Stimulated activated CD4-positive, alpha-beta T cell treated with anti-CD3 and anti-CD28 coated beads, Interleukin-1b, Interleukin-23, amount 100 ng/mL, for 1 hour (primary cell): ENCODE measurements at regions not wholly inside any gene's neighbourhood (a gene's known extent, or its start where the extent isn't known, plus 50 kb on each side); places are given as distances from the start of the nearest gene placed in this dataset.

Experiments used
- DNase-seq, 2 donors: peaks; one replicate each; pipeline ENCODE4 v3.0.0-alpha.2; 2020; ENCODE audit warnings: low read depth in 2 of 2

GRCh38 chr7:22676385-22676784 lies 50.6 kb upstream of the IL6 start:
- DNase-seq = no peak

DNA sequence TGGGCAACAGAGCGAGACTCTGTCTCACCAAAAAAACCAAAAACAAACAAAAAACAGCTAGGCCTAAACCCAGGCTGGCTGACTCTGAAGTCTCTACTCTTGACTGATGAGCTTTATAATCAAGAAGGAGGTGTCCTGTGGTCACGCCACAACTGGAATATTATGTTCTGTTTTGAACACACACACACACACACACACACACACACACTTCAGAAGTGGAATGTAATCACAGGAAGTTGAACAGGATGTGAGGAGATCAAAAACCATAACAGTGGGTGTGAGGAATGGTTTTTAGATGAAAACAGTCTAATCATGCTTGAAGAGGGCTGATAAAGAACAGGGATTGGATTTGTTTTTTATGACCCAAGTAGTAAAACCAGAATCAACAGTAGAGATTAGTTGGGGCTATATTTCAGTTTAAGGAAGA lies 51.1 kb upstream of the IL6 start:
- DNase-seq = no peak

DNA sequence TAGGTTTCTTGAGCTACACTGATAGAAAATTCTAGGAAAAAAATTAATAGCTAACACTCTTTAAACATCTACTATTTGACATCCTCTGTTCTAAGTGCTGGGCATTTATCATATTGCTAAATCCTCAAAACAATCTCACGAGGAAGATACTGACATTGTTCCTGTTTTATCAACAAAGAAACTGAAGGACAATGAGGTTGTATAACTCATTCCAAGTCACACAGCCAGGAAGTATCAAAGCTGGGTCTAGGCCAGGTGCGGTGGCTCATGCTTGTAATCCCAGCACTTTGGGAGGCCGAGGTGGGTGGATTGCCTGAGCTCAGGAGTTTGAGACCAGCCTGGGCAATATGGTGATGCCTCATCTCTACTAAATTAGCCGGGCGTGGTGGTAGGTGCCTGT lies 51.6 kb upstream of the IL6 start:
- no peak for DNase-seq

- DNase-seq = no peak
Observed at GRCh38 chr7:22672846-22673680, 53.9 kb upstream of the IL6 start.

GRCh38 chr7:22671177-22671879 lies 55.7 kb upstream of the IL6 start:
- no peak for DNase-seq

DNA sequence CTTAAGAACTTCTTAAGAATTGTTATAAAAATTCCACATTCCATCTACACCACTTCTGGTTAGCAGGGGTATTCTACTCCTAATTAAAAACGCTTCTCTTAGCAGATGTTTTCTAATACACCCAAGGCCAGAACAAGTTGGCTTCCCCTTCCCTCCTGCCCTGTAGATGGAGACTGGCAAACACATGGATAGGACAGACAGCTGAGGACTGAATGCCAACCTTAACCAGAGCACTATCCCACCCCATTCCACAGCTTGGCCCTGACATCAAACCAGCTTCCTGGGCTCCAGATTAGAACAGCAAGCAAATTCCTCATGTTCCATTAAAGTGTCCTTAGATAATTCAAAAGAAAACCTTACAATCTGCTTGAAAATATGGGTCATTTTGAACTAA lies 56.6 kb upstream of the IL6 start:
- DNase-seq = no peak

GRCh38 chr7:22669692-22670421 lies 57.1 kb upstream of the IL6 start:
- no peak for DNase-seq

GRCh38 chr7:22668971-22669401 lies 58.0 kb upstream of the IL6 start:
- DNase-seq = no peak

DNA sequence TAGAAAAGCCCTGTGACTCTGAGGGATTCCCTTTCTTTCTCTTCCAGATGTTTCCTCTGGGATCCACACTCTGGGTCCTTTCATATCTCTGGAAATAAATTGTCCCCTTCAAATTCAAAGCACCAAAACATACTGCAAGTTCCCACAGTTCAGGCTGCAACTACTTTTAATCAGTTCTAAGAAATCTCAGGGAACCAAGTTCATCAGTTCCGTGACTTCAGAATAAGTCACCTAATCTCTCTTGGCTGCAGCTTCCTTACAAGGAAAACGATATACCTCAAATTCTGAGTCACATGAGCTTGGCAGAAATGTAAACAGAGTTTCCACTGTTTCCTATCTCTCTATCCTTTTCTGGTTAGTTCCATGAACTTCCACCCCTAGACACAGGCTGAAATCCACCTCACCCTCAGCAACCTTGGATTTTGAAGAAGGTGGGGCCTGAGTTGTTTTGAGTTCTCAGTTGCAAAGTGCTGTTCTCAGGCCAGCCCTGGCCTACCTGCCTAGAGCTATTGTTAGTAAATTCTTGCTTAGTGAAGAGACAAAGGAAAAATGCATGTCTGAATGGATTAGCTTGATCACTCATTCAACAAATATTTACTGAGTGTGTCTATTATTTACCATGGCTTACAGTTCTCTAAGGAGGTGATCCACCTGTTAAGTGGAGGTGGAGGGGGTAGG lies 59.3 kb upstream of the IL6 start:
- no peak for DNase-seq

DNA sequence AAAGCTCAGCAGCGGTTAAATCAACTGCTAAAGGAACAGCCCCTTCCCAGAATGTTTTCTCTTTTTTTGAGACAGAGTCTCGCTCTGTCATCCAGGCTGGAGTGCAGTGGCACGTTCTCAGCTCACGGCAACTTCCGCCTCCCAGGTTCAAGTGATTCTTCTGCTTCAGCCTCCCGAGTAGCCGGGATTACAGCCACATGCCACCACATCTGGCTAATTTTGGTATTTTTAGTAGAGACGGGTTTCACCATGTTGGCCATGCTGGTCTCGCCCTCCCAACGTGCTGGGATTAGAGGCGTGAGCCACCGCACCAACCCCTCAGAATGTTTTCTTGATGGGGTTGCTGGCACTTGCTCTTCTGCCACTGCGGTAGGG lies 59.8 kb upstream of the IL6 start:
- DNase-seq = no peak

DNA sequence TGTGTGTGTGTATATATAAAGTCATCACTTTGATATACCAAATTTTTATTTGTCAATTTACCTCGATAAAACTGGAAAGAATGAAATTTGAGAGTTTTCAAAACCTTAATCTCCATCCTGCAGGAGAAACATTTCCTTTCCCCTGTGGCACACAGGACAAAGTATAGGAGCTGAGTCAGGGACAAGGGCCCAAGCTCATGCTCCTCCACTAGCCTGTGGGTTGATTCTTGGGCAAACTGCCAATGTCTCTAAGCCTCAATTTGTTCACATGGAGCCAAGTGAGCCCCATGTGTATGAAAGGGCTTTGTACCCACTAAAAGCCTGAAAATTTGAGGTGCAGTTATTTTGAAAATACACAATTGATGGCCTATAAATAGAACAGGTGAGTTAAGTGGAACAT lies 60.3 kb upstream of the IL6 start:
- no peak for DNase-seq

GRCh38 chr7:22665923-22666322 lies 61.1 kb upstream of the IL6 start:
- no peak for DNase-seq

- DNase-seq = no peak
Observed at GRCh38 chr7:22664988-22665798, 61.8 kb upstream of the IL6 start.

DNA sequence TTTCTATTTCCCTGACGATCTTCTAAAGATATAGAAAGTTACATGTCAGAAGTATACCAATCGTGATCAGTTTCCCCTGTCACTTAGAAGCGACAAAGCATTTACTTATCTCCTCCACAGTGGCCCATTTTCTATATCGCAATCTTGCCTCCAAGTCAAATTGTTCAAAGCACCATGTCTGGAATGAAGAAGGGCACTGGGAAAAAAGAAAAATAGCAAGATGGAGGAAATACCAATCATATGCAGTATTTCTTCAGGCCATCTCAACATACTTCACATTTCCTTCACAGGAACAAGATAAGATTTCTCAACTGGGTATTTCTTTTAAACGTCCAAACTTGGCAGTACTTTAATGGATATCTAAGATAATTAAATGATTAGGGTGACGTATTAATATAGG lies 63.3 kb upstream of the IL6 start:
- DNase-seq = no peak

DNA sequence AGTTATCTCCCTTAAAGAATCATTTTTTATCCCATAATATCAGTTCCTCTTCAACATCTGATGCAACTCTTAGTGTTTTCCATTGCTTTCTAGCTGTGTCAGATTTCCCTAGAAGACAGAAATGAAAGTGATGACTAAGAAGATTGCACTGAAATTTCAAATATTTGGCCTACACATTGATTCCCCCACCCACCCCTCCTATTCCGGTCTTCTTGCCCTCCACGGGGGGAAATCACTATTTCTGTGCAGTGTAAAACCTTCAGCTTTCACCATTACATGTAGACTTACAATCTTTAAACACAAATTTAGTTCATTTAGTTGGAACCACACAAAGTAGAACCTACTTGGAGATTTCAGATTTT lies 63.7 kb upstream of the IL6 start:
- DNase-seq = no peak

DNA sequence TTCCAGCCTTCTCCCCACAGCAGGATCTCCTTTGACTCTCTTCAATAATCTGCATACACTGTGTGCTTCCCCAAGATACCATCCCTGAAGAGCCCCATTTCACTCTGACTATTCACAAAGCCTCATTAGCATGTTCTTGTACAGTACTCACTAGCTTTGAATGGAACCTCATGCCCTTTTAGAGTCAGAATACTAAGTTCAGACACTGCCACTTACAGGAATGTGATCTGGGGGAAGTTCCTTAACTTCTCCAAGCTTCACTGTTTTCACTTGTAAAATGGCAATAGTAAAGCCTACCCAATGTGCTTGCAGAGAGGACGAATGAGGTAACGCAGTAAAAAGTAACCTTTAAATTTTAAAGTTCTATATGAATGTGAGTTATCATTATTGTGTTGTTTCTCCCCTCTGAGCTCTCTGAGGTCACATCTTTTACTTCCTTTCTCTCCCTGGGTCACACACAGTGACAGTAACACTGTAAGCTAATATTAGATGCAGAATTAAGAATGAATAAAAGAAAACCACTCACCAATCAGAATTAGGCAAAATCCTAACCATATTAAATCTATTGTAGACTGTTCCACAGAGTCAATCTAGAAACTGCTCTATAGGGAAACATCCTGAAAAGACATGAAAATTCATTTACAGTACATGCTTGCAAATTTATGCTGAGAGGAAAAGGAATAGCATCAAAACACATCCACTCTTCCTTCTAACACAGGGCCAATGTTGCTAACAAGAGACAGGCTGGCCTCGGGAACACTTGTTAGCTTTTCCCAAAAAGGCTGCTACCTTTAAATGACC lies 64.2 kb upstream of the IL6 start:
- DNase-seq = no peak

DNA sequence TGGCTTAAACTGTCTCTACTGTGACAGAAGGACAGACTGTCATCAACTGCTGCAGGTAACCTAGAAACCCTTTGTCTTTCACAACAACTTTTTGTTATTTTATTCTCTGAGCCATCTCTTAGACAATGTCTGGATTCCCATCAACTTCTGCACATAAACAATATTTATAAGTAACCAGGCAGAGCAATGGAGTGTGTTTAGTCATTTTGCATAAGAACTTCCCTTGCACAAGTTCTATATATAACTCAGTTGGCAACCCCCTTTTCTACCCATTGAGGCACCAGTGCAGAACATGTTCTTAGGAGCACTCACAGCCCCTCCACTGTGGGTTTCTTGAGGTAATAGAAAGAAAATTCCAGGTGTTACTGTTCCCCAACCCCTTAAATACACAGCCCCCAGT lies 65.0 kb upstream of the IL6 start:
- no peak for DNase-seq

DNA sequence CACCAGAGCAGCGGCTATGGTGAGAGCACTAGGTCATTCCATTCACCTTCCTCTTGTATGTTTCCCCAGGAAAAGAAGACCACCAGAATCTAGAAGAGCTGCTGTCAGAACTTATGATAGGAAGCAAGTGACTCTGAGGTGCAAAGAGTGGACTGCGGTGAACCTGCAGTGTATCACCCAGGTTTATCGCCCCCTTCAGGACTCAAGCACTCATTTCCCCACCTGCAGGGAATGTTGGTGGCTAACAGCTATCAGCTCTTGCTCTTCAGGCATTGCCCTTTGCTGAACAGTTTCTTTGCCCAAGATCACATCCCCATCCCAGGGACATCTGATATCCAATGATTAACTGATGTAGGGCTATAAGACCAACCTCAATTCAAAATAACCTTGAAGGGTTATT lies 66.3 kb upstream of the IL6 start:
- no peak for DNase-seq

GRCh38 chr7:22660293-22660692 lies 66.7 kb upstream of the IL6 start:
- DNase-seq = no peak

DNA sequence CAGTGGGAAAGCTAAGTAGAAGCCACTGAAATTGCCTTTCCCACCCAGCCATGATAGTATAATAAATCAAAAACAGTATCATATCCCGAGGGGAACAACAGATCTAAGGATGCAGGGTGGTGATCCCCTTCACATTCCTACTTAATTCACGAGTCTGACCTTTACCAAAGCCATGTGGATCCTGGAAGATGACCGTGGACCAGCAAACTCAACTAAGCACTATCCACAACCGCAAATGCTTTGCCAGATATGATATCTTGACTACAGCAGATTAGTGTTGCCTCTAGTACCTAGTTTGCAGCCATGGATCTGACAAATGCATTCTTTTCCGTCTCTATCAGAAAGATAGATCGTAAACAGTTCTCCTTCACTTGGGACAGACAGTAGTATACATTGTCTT lies 67.3 kb upstream of the IL6 start:
- no peak for DNase-seq

GRCh38 chr7:22658031-22658430 lies 69.0 kb upstream of the IL6 start:
- DNase-seq = no peak
